HG03280 (cell line): ENCODE measurements at regions not wholly inside any gene's neighbourhood (a gene's known extent, or its start where the extent isn't known, plus 50 kb on each side); places are given as distances from the start of the nearest gene placed in this dataset.
"Not testable (repeated sequence)": the region's sequence is repeated elsewhere in the genome, so short reads cannot be mapped to it uniquely, and the experiment has no call there.

Source experiments
- ATAC-seq: cut with Tn5 transposase; IDR thresholded peaks from one replicate; pipeline ENCODE4 v1.9.1; 2021; ENCODE audit warnings: mild to moderate bottlenecking, moderate library complexity; ENCODE audit not compliant: unreplicated experiment

DNA sequence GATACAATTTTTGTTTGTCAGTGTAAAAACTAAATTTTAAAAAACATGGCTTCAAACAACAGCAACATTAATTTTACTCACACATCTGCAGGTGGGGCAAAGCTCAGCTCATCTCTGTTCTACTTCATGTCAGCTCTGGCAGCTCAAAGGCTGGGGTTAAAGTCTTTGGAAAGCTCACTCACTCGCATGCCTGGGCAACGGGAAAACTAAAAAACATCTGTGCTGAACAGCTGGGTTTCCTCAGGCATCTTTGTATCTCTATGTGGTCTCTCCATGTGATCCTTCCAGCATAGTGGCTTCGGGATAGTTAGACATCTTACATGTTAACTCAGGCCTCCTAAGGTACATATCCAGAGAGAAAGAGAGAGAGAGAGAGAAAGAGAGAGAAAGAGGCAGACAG lies 499.6 kb downstream of the RFPL4B start:
- no peak for ATAC-seq

DNA sequence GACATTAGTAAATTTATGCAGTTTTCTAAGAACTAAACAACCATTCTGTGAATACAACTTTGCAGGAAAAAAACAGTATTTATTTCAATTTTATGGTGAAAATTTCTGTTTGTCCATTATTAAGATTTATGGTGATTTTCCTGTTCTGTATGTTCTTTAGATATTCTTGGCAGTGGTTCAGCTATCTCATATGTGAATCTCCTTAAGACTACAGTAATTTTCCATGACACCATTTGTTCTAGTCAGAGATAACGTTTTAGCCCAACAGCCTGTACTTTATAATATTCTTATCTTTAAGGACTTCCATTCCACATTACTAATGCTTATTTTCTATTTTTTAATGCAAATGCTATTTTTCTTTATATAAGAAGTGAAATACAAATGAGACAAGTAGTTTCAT lies 504.0 kb downstream of the RFPL4B start:
- no peak for ATAC-seq

DNA sequence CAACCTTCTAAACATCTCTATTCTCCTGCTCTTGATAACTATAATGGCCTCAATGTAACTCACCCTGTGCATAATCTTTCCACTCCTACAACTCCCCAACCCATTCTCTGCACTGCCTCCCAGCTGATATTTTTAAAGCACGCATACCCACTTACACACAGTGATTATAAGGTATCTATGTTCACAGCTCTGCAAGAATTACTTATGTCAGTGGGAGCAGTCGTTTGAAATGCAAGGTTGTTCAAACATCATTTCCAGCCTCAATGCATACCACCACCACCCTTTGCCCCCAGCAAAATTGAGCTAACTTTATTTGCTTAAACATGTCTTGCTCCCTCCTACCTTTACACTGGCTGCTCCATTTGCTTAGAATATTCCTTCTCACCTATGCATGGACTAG lies 506.0 kb downstream of the RFPL4B start:
- no peak for ATAC-seq

DNA sequence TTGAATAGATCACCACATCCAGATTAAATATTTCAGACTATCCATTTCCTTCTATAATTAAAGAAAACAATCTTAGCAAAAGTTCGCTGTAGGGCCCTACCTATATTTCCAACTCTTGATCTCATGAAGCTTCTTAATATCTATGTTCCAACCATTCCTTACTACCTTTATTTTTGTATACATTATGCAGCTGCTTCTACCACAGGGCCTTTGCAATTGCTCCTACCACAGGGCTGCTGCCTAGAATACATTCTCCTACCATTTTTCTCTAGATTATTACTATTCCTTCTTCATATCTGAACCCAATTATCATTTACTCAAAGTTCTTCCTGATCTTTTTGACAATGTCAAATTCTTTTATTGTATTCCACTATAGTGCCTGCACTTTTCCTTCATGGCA lies 516.6 kb downstream of the RFPL4B start:
- no peak for ATAC-seq

DNA sequence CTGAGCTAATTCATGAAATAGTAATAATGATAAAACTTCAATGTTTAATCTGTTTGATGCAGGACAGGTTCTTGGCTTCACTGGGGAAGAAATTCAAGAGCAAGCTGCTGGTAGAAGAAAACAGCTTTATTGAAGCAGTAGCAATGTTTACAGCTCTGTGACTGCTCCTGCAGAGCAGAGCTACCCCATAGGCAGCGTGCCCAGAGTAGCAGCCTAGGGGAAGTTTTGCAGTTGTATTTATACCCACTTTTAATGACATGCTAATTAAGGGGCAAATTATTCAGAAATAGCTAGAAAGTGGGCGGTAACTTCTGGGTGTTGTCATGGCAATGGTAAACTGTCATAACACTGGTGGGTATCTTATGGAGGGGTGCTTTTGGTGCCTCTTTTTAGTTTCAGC lies 518.0 kb downstream of the RFPL4B start:
- ATAC-seq, result no peak

DNA sequence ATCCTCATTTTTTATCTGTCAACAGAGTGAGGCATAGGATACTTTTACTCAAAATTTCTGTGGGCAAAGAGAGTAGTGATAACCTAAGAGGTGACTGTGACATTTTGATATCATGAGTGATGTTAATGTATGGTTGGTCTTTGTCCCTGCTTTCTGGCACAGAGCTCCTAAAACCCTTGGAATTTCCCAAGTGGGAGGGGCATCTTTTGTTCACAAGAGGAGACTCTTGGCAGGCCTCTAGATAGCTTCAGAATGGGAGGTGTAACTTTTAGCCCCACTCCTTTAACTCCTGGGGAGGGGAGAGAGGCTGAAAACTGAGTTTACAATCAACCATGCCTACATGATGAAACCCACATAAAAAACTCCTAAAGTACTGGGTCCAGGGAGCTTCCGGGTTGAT lies 527.8 kb downstream of the RFPL4B start:
- no peak for ATAC-seq

DNA sequence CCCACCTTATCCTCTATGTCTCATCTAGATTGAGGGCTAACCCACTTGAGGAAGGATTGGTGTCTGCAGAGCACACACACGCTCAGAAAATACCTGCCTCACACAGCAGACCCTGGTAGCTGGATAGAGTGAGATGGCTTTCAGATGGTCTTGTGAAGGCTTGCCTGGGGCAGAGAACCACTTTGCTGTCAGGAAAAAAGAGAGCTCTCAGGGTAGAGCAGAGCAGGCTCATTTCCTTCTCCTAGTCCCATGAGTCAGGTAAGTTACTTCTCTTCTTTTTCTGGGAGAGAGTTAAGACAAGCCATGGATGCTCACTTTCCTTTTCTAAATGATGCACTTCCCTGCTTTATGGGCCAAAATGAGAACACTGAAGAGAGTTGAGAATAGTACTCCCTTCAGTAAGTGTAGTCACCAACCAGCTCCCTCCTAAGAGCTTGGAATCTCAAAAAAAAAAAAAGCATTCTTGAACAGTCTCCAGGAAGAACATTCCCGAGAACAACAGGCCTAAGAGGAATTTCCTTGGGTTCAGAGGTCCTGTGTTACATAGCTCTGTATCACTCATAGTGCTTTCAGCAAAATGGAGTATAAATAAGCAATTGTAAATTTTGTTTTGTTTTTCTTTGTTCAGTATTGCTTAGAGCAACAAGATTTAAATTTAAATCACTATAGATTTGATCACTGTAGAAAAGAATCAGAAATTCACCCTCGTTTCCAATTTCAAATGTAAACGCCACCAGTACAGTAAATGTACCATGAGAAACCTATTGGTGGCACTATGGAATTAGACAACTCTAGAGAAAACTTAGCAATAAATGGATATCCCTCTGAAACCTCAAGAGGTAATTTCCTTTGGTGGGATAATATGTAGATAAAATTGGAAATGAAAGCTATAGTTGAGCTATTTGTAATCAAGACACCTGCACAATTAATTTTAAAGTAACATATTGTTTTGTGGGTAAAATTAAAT lies 530.3 kb downstream of the RFPL4B start:
- no peak for ATAC-seq

DNA sequence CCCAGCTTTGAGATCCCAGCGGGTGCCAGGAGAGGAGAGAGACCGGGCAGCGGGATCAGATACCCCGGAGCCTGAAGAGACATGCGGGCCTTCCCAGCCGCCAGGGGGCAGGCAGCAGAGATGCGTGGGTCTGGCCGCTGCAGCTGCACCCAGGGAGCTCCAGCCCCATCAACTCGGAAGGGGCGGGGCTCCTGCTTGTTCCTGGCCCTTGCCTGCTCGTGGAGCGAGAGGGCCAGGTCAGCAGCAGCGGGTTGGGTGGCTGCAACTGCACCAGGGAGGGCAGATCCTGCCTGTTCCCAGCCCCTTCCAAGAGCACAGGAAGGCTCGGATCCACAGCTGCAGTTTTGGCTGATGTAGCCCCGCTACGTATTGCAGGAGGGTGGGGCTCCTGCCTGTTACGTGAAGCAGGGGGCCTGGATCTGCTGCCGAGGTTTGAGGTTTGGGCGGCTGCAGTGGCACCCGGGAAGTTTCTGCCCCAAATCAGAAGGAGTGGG lies 532.8 kb downstream of the RFPL4B start:
- ATAC-seq, result peak; percentile 53

DNA sequence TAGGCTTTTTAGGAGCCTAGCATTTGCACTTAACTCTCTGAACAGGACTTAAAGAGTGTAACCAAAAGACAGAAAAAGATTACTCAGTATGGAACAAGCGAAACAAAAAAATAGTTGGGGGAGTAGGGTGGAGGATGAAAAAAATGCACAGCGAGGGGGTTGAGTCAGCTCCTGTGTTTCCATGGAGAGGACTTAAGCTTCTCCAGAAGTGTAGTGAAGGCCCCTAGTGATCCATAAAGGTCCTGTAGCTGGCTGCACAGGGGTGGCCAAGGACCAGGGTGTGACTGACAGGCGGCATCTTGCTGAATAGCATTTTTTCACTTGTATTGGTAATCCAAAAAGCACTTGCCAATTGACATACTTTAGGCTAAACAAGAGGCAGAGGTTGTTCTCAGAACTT lies 533.9 kb downstream of the RFPL4B start:
- no peak for ATAC-seq

DNA sequence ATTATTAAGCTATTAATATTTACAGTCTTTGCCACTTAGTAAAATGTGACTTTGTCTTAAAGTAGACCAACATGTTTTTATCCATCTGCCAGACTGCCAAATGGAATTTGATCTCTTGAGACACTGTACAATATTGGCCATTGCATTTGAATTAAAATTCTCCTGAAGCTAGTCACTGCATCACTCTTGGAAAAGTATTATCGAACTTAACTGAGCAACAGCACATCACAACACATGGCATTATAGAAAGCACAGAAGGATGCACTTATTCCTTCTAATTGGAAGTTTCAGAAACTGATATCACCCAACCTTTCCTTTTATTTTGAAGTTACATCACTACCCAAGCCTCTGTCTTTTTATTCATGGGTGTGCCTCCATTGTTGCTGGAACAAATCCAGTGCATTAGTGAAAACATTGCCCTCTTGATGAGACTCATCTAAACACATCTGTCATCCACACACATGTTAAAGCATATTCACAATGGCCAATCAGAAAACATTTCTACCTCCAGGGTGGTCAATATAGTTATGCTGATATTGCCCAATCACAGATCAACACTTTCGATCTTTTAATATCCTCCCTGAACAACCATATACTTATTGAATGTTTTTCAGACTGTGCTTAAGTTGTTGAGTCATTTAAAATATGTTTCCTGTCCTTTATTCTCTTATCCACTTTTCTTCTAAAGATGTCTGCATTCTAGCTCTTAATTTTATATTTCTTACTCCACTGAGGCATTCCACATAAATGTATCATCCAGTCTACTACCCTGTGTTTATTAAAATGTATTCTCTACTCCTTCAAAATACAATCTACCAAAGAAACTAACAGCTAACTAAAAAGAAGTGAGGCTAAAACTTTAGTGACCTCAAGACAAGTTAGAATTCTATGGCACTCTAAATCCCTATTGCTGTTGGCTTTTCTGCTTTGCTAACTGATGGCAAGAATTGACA lies 535.0 kb downstream of the RFPL4B start:
- ATAC-seq, result no peak

DNA sequence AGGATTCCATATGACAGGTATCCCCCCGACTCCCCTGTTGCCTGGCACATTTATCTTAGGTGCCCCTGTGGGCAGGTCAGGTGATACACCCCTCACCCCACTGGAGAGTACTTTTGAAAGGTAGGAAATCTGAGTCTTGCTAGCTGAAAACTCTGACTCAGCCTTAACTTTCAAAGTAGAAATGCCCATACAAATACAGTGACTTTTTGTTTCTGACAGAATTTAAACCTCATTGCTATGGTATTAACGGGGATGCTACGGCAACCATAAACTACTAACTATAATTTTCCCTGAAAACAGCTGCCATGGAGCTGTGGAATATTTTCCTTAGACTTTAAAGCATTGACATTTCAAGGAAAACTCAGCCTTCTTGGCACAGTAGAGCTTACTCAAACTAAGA lies 536.0 kb downstream of the RFPL4B start:
- no peak for ATAC-seq

DNA sequence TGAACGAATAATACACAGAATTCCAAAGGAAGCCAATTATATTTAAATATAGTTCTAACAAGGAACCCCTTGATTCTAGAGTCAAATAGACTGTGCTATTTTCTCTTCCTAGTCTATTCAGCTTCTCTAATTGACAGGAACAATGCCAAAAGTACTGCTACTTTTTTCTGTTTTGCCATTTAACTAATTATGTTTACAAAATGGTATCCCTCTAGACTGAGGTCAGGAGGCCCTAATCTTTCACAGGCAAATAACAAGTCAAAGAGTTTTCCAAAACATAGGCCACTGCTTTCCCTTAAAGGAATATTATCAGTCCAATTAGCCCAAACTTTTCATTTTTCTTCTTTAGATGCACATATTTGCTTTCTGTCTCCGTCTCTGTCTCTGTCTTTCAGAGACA lies 539.3 kb downstream of the RFPL4B start:
- ATAC-seq, result no peak

DNA sequence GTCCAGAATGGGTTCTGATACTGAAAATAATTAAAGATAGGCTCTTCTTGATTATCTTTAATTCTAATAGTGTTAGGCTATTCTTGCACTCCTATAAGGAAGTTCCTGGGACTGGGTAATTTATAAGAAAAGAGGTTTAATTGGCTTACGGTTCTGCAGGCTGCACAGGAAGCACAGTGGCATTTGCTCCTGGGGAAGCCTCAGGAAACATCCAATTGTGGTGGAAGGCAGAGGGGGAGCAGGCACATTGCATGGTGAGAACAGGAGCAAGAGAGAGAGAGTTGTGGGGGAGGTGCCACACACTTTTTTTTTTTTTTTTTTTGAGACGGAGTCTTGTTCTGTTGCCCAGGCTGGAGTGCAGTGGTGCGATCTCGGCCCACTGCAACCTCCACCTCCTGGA lies 540.3 kb downstream of the RFPL4B start:
- not testable (repeated sequence) for ATAC-seq

DNA sequence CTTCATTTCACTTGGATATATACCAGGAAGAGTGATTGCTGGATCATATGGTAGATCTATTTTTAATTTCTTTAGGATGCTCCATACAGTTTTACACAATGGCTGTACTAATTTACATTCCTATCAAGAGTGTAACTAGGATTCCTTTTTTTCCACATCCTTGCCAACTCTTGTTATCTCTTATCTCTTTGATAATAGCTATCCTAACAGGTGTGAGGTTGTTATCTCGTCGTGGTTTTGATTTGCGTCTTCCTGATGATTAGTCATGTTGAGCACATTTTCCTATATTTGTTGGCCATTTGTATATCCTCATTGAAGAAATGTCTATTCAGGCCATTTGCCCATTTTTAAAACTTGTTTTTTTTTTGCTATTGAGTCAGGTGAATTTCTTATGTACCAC lies 552.4 kb downstream of the RFPL4B start:
- ATAC-seq, result no peak

DNA sequence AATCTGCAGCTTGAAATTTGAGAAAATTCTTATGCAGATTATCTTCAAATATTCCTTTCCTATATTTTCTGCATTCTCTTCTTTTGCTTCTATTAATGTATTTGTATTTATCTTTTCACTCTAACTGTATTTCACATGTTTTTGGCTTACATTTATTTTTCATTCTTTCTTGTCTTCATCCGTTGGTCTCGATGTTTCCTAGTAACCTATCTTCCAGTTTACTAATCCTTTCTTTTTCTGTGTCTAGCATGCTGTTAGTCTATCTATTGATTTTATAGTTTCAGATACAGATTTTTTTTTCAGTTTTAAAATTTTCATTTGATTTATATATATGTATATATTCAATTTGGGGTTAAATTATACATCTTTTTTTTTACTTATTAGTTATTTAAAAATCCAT lies 556.2 kb downstream of the RFPL4B start:
- ATAC-seq, result no peak

DNA sequence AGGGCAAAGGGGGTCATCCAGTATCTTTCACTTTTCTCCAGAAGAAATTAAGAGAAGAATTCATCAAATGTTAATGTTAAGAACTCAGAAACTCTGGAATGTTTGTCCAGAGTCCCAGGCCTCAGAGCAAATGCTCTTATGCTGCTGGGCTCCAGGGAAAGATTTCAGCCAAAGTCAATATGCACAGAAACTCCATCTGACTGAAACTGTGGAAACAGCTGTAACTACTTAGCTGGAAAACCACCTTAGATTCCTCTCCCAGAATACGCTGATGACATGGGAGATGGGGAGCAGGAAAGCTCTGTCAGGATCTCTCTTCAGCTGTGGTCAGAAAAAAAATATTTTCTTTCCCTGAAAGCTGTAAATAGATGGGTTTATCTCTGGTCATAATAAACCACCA lies 559.6 kb downstream of the RFPL4B start:
- ATAC-seq, result no peak

DNA sequence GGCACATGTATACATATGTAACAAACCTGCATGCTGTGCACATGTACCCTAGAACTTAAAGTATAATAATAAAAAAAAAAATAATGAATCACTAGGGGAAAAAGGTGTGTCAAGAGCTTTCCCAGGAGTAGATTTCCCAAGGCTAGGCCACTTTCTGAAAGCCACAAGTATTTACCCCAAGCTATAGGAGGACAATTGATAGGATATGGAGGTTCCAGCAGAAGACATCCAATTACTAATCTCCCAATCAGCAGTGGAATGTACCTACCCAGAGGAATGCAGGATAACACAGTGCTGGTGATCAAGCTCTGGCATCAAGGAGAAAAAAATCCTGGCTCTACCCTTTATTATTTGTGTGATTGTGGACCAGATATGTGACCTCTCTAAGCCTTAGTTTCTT lies 562.7 kb downstream of the RFPL4B start:
- ATAC-seq, result no peak

DNA sequence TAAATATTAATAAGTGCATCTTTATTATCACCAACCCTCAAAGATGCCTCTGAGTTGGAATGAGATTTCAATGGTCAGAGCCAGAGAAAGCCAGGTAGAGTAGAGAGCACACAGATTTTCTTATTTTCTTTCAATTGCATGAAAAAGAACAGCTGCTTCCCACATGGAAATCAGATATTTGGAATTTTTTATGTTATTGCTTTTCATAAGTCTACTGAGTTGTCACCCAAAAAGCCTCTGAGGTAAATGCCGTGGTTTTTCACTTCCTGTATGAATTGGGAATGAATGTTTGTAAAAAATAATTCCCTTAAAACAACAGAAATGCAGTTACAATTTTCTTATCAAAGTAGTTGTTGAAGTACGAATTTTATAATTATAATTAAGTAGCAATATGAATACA lies 563.1 kb downstream of the RFPL4B start:
- ATAC-seq, result no peak

DNA sequence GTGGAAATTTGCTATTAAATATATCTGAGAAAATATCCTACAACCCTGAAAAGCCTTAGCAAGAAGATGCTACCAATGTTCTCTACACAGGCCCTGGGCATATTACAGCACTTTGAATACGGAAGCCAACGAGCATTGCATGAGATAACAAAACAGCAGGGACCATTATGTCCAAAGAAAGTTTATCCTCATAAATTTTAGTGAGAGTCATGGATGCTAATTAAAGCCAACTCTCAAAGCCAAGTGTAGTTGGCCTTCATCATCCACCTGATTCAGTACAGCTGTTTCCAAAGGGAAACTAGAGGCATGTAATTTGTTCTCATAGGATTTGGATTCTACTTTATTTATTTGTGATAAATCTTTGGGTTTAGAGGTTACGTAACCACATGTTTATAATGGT lies 564.8 kb downstream of the RFPL4B start:
- ATAC-seq, result no peak

DNA sequence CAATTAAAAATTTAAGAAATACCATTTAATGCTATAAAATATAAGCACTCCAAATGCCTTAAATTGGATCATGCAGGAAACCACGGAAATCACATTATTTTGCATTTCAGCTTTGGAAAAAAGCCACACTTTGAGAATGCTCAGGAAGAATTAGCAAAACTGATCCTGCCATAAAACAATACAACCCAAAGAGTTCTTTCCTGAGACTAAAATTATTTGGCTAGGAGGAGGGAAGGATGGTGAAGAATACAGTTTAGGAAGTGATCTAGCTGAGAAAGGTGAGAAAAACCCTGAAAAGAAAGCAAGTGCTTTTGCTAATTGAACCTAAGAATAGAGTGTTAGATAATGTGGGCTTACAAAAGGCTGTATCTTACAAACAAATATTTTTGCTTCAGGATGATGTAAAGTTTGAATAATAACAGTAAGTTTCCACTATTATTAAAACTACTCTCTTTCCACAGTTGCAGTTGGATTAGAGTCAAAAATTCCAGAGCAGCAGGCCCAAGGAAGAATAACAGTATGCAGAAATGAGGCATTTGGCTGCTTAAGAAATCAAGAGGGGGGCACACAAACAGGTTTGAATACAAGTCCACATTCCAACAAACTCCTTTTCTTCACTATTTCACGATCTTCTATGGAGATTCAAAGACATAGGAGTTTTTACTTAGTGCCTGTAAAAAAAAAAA lies 565.4 kb downstream of the RFPL4B start:
- no peak for ATAC-seq

DNA sequence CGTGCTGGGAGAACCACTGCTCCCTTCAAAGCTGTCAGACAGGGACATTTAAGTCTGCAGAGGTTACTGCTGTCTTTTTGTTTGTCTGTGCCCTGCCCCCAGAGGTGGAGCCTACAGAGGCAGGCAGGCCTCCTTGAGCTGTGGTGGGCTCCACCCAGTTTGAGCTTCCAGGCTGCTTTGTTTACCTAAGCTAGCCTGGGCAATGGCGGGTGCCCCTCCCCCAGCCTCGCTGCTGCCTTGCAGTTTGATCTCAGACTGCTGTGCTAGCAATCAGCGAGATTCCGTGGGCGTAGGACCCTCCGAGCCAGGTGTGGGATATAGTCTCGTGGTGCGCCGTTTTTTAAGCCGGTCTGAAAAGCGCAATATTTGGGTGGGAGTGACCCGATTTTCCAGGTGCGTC lies 572.6 kb downstream of the RFPL4B start:
- ATAC-seq, result not testable (repeated sequence)
